DMS53 (cell line): ENCODE measurements at regions not wholly inside any gene's neighbourhood (a gene's known extent, or its start where the extent isn't known, plus 50 kb on each side); places are given as distances from the start of the nearest gene placed in this dataset.

Experiments used
- DNase-seq: peaks from one replicate; lab custom pipeline; 2025; lab: John Stamatoyannopoulos, UW

DNA sequence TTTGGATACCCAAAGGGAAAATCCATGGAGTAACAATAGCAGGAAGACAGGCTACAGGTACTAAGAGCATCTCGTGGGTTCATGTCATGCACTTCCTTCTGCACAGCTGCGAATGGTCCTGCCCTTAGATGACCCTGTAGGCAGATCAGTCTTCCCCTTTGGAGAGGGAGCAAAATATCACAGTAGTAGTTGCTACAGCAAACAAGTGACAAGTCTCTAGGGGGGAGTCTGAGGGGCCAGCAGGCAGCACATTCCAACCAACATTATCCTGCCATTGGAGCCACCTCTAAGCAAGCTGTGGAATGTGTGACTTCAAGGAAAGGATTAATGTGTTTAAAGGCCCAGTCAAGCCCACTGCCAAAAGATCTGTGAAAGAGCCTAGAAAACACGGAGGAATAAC is 273.2 kb upstream of the PARD3B start:
- DNase-seq, result no peak

DNA sequence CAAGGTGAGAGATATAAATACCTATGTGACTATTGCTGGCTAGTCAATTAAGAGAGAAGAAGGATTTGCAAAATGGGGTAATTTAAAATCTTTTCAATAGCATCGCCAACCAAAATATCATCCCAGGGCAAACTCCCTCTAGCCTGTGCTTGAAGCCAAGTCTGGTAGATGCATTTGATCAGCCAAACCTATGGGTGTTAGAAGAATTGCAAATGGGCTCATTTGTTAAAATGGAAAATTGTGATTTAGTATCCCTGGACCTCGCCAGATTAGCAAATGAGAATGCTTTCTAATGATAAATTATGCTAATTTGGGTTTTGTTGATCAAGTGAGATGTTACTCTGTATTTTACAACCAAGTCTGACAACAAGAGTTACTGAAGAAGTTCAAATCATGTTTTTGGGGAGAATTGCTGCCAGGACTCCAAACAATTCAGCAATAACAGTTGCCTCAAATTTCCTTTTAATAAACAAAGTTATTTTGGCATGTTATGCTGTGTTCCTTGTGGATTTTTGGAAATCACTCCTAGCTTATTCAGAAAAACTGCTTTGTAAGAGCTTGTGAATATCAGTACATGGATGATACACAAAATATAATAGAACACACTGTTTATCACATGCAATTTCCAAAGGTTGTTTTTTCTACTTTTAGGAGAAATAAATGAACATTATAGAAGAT is 272.5 kb upstream of the PARD3B start:
- no peak for DNase-seq

DNA sequence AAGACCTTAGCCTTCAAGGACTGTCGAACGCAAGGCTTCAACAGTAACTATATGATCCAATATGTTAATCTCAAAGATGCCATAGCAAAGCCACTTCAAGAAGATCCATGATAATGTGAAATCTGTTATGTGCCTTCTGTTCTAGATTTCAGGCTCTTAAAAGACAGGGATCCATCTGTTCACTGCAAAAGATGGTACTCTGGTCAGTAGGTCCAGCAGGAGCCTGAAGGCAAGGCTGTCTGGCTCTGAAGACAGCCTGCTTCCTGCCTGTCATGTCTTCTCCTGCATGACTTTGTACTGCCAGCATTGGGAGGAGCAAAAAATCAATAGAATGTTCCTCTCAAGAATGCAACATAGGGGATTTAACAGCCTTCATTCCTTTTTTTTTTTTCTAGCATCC is 270.8 kb upstream of the PARD3B start:
- no peak for DNase-seq

DNA sequence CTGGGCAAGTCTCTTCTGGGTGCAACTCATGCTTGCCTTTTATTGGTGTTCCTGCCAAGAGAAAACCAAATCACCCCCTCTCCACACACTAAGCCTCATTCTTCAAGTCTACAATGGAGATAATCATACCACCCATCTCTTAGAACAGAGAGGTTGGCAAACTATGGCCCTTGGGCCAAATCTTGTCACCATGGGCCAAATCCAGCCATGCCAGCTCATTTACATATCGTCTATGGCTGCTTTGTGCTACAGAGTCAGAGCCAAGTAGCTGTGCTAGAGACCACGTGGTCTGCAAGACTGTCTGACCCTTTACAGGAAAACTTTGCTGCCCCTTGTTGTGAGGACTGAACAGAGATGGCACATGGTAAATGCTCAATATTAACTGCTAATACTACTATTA is 270.3 kb upstream of the PARD3B start:
- no peak for DNase-seq

DNA sequence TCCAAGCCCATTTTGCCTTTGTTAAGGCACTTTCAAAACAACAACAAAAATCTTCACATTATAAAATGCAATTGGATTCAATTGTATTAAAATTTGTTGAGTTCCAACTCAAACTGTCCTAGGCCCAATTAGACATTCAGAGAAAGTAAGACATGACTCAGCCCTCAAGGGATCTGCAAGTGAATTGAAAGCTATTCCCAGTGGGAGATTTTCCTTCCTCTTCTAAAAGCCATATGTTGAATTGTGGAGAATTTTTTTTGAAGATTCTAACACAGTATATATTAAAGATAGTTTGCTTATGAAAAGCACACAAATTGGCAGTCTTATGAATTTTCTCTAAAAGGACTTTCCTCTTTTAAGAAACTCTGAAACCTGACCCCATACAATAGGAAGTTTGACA is 268.0 kb upstream of the PARD3B start:
- DNase-seq, result no peak

DNA sequence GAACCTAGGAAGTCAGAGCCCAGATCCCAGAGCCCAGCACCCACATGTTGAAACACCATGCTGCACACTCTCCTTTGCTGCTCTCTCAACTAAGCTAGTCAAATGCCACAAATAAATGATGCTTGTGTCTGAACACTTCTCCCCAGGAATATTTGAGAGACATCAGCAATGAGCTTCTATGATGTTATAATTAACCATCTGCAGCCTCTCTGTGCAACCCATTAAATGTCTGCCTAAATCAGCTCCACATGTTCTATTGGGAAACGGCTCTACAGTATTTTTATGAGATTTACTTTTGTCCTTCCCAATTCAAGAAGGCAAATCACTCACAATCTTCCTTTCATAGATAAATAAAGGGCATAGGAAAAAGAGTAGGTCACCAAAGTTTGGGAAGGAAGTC is 266.8 kb upstream of the PARD3B start:
- no peak for DNase-seq

DNA sequence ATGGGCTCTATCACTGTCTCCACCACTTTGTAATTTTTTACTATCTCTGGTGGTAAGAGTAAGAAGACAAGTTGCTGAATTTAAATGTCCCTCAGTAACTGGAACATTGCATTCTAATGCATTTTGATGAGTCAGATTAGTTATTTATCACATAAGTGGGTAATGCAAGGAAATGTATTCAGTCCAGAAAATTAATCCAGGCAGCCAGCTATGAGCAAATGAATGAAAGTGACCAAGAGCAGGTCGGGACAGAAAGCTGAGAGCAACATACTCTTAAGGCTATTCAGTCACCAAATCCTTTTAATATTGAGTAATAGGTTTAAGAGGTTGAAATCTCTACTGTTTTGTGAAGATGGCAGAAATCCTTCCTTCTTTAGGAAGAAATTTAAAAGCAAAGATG is 265.5 kb upstream of the PARD3B start:
- no peak for DNase-seq

DNA sequence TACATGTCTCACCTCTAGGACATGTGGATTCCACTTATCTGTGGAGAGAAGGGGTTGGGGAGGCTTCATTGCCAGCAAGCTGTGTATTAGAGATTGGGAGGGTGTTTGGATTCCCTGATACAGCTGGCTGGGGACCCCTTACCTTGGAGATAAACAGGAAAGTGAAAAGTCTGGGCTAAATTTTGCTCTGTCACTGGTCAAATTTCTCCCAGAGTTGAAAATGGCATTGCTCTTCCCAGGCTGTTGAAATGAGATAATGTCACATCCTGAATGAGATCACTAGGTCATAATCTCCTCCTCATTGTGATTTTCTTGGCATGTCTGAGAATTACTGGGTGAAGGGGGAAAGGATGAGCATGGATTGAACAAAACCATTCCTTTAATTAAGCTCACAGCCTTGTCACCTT is 265.0 kb upstream of the PARD3B start:
- DNase-seq, result no peak

DNA sequence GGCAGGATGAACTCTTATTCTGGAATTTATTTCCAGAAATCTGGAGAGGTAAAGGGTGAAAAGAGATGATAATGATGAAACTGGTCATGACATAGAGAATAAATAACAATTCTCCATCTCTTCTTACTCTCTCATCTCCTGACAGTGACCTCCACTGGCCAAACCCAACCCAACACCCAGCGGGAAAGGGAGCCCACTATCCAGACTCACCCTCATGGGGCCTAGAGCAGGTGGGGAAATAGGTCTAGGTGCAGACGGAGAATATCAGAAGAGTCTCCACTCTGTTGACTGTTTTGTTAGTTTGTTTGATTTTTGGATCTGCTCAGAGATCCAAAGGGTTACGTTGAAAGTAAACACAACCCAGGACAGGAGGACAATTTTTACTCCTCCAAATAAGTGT is 263.2 kb upstream of the PARD3B start:
- DNase-seq, result peak; percentile 60

DNA sequence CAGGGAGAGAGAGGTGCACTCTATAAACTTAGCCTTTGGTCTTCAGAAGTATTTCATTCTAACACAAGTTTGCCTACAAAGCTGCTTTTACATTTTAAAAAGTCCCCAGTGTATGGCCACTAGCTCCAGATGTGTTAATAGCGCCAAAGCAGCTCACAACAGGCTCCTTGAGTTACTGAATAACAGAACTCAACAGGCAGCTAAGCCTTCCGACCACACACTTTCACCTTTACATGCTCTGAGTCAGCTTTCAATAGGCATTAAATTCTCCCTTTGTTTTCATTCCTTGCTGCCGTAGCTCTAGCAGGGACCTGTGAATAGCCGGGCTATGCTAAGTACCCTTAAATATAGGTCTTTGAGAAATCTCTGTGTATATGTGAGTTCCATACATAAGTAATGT is 262.8 kb upstream of the PARD3B start:
- DNase-seq, result peak; percentile 92

DNA sequence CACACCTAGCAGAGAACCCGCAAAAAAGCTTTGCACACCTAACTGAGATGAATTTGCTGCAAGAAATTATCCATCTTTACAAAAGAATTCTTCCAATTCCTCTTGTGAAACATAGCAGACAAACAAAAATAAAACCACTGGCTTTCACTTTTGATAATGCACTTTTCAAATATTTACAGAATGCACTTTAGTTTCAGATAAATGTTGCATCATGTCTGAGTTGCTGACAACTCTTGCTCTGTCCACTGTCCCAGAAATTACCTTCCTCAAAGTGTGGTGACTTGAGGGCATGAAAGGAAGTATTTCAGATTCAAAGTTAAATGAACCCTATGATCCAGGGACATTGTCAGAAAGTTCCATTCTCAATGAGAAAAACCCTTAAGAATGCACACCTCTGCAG is 256.2 kb upstream of the PARD3B start:
- DNase-seq, result no peak

DNA sequence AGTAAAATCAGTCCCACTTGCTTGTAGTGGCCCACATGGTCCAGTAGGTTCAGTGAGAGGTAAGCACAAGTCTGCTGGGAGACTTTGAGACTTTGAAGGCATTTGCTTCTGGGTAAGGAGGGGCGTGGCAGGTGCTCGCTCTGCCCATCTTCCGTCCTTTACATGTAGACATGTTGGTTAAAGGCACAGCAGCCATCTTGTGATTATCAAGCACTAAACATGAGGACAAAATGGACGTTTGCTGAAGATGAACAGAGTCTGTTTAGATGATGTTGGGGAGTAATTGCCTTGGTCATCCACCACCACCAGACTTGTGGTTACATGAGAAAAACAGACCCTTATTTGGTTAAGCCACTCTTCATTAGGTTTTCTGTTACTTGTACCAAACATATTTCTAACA is 252.8 kb upstream of the PARD3B start:
- DNase-seq, result no peak

DNA sequence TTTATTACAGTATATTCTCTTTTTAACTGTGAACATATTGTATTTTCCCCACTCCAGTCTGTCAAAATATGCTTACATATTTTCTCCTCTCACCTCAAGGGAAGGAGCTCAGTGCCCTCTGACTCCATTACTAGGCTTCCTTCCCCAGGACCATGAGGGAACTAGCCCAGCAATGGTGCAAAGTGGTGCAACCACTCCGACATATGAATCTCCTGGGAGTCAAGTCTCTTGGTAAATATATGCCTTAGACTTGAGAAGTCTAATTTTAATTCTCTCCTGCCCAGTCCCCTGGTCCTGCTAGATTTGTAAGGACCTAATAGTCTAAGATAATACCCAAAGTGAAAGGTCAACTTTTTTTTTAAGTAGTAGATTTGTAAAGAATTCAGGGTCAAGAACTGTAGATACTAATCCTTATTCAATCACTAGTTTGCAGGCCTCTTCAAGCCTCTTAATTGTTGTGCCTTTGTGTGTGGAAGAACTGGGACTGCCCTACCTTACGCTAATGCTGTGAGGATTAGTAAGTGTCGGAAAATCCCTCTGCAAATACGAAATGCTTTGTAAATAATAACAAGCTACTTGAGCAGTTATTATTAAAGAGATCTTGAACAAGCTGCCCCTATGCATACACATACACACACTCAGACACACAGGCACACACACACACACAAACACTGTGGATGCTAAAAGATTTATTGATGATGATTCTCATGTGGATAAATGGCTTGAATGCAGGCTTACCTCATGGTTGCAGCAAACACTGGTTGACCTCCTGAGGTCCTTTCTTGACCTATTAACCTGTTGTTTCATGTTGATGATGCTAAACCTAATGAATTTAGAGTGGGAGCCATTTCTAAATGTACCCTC is 251.2 kb upstream of the PARD3B start:
- peak; percentile 90 for DNase-seq

DNA sequence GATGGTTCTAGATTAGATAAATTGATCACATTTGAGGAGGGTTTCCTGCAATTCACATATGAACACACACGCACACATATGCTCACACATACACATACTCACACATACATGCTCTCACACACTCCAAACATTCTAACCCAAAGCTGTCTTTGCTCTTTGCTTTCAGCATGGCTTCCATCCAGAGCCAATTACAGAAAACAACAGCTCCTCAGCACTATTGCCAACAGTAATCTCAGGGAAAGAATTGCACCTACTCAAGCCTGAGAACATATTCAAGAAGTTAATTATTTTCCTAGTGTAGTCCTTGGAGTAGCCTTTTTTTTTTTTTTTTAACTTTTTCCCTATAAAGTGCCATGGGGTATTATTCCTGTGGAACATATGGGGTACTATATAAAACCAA is 246.9 kb upstream of the PARD3B start:
- no peak for DNase-seq

DNA sequence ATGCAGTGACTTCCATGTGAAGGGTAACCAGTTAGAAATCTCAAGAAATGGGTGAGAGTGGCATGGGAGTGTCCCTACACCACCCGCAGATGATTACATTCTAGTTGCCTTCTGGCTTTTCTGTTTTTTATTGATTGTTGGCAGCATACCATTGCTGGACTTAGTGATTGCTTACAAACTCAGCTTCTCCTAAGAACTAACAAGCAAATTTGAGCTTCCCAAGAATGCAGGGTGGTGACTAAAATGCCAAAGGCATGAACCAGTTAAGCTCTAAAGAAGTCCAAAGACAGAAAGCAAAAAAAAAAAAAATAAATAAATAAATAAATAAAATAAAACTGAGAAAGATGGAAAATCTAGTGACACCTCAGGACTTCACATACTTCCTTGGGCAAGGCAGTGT is 245.5 kb upstream of the PARD3B start:
- DNase-seq, result no peak

DNA sequence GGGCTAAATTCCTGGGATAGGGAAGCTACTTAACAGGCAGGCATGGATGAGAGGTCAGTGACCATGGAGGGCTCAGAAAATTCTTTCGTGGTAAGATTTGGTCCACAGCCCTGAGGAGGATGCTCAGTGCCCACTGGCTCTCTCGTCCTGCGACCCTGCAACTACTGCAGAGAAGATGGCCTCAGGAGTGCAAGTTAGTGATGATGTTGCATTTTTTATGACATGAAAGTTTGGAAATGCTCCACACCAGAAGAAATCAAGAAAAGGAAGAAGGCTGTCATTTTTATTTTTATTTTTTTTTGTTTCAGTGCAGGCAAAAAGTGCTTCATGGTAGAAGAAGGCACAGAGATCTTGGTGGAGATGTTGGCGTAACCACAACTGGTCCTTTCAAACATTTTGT is 238.6 kb upstream of the PARD3B start:
- no peak for DNase-seq

DNA sequence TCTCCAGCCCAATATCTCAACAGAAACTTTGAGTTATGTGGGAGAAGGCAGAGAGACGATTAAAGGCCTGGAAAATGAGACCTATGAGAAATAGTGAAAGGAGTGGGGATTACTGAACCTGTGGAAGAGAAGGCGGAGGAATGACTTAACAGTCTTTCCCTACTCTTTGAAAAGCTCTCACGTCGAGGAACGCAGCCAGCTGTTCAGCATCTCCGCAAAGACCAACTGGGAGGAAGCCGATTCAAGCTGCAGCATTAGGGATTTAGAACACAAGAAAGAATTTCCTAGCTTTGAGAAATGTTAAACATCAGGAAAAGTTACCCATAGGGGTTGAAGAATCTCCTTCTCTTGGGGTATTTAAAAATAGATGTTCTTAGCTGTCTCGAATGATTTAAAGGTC is 233.2 kb upstream of the PARD3B start:
- DNase-seq, result no peak

DNA sequence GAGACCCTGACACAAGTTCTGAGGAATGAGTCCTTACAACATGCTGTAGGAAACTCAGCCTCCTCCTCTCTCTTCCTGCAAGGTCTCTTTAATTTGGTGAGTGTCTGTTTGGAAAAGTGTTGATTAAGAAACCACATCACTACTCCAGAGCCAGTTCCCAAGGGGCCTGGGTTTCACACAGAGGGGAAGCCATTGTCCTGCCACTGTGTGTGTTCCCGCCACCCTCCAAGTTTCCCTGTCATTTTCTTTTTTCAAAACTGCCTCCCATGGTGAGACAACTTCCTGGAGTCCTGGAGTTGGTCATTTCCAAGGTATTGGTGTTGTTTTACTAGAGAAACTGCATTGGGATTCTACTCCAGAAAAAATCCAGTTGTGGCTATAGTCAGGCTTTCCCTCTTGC is 232.0 kb upstream of the PARD3B start:
- no peak for DNase-seq

DNA sequence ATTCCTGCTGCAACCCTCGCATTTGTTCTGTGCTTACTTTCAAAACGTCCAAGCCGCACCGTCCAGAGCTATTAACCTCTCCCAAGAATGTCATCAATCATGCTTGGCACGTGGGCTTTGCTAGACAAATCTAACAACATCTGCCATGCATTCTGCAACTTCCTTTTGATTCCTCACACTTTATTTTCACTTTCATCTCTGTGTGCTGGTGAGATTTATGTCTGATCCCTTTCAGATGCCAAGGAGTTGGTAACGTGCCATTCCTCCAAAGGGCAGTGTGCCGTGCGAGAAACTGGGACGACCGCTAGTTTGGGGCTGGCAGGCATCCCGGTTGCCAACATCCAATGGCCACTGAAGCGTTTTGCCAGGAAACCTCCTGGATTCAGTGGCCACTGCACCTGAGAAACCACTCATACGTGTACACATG is 230.0 kb upstream of the PARD3B start:
- no peak for DNase-seq

DNA sequence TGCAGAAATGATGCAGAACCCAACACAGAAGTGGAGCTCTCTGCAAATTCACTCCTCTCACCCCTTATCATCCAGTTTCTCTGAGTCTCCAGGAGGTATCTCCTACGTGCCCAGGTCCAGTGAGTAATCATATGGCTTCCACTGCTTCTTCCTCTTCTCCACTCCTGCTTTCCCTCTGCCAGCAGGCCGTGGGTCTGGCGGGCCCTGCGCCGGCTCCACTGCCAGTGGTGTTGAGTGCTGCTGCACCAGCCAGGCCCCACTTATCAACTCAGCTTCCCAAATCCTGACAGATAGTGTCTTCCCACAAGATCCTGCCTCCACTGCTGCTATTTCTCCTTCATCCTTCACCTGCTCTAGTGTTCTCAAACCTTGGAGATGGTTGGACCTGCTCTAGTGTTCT is 227.6 kb upstream of the PARD3B start:
- no peak for DNase-seq

DNA sequence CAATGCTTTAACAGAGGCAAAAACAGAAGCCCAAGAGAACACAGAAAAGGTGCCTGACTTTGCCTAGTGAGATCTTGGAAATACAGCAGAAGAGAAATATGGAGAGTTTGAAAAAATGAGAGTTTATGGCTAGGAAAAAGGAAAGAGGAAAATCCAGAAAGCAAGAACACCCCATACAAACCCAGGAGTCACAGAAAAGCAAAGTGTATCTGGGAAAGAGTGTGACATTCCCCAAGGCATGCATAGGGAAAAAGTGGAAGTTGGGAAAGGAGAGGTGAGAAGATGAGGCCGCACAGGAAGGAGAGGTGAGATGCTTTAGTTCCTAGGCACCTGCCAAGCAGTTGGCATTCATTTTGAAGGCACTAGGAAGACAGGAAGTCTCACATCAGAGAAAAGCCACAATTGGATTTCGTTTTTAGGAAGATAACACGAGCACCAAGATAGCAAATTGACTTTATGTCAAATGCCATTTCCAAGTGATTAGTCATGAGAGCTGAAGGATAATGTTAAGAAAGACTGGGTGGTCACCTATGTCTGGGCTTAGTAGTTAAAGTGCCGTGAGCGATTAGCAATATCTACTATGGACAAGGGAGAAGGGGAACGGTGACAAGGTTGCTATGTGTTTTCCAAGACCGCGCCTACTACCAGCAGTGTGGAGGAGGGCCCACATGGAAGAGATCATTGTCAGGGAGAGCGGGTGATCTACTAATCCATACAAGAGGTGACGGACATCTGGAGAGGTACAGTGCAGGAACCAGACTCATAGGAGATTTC is 224.1 kb upstream of the PARD3B start:
- DNase-seq, result no peak

DNA sequence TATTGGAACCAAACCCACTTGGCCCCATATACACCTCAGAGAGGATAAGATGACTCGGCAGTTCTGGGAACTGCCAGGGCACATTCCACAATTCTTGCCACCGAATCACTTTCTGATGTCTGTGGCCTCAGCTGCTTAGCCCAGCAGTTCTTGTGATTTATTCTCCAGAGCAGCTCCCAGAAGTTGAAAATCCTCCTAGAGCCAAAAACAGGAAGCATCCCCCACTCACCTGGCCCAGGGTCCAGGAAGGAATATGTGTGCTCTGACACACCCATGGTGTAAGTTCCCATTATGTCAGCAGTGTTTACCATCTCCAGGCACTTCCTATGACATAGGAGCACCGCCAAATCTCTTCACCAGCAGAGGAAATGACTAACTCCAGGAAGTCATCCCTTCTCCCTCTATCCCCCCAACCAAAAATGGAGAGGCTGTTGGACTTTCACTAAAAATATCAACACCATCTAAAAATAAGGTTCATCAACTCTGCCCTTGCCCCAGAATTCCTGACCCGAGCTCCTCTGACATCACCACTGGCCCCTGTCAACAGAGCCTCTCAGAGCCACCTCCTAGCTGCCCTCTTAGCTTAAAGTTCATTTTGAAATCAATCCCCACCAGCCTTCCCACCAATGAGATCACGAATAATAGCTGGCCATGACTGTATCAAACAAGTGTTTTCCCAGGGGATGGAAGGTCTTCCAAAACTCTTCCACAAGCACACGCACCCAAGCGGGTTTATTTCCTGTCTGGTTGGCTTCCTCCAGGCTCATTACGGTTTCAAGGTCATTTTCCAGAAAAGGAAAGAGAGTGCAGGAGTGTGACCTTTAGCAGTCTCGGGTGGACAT is 223.1 kb upstream of the PARD3B start:
- DNase-seq, result peak; percentile 69
